ENCODE measurements at regions not wholly inside any gene's neighbourhood (a gene's known extent, or its start where the extent isn't known, plus 50 kb on each side); places are given as distances from the start of the nearest gene placed in this dataset.

DNA sequence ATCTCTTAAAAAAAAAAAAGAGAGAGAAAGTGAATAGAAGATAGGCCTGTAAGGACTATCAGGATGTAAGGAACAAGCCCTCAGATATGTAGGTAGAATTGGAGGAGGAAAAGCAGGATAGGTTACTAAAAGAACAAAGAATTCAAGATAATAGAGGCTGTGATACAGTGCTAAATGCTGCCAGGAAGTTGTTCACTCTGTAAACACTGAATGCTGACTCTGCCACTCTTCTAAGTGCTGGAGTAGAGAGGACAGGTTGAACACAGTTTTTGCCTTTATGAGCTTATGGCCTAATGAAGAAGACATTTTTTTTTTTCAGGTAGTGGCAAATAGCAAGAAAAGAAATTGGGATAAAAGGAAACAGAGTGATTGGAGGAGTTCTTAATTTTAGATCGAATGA lies 90.6 kb upstream of the ZNF678 start:
- TF ChIP-seq ZNF324 (tag by site-specific recombination; IDR thresholded peaks at IDR 0.05) (no peak), HOXC10 (CRISPR knock-in tag; IDR thresholded peaks at IDR 0.05) (no peak), MZF1 (tag by site-specific recombination; IDR thresholded peaks at IDR 0.05; ENCODE audit: borderline replicate concordance) (no peak)
